NCI-H2107 treated with DMSO at 0.1 percent for 48 hours (cell line): ENCODE measurements at regions not wholly inside any gene's neighbourhood (a gene's known extent, or its start where the extent isn't known, plus 50 kb on each side); places are given as distances from the start of the nearest gene placed in this dataset.
"Not testable (repeated sequence)": the region's sequence is repeated elsewhere in the genome, so short reads cannot be mapped to it uniquely, and the experiment has no call there.

Source experiments
- DNase-seq: peaks from one replicate; lab custom pipeline; 2025; ENCODE audit not compliant: unreplicated experiment; lab: John Stamatoyannopoulos, UW

- no peak for DNase-seq
These were observed 82.6 kb downstream of the TTLL2 start for GRCh38 chr6:167407239-167408064.

DNA sequence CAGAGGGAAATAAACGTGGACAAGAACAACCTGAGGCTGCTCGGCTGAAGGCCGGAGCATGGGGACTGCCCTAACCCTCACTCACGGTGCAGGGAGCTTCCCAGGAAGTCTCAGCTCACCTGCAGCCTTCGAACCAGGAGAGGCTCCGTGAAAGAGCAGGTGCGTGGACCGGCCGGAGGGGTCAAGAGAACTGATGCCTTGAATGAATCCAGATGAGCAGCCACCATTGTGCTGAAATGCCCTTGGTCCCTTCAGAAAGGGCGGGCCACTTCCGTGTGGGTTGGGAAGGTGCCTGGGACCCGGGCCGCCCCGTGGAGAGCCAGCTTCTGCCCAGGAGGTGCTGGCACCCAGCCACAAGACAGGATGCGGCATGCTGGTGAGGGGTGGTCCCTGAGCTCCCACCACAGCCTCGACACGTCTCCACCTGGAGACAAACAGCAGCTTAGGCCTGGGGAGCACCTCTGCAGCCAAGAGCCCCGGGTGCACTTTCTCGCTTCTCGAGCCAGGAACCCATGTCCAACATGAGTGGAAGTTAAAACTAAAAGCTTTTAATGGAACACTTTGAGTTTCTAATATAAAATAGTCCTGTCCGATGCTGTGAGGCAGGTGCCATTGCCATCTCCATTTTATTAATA, 83.5 kb downstream of the TTLL2 start:
- no peak for DNase-seq

- no peak for DNase-seq
These were observed 84.2 kb downstream of the TTLL2 start for GRCh38 chr6:167409079-167409478.

DNA sequence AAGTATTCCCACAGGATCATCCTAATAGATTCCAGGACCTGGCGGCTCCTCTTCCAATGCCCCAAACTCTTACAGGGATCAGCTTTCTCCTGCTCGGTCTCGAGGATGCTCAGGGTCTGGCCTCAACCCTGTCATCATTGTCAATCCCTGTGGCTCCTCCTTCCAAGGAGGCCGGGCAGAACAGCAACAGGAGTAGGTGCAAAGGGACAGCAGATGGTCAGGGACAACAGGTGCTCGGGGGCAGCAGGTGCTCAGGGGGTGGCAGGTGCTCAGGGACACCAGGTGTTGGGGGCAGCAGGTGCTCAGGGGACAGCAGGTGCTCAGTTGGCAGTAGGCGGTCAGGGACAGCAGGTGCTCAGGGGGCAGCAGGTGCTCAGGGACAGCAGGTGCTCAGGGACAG, 84.8 kb downstream of the TTLL2 start:
- DNase-seq, result no peak

DNA sequence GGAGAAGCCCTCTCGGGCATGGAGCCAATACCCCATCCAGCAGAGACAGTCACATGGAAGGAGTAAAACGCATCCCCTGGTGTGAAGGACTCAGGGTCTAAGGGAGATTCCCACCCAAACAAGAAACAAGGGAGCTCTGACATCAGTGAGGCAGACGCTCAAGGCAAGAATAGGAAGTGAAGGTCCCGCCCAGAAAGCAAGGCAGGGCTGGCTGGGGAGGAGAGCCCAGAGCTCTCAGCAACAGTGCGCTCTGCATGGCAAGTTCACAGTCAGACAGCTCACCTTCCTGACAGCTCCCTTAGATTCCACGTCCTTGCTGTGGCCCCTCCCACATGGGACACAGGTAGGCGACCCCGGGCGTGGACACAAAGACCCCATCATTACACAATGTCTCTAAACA, 85.6 kb downstream of the TTLL2 start:
- no peak for DNase-seq

- DNase-seq, result no peak
These were observed 87.6 kb downstream of the TTLL2 start for GRCh38 chr6:167412506-167412905.

DNA sequence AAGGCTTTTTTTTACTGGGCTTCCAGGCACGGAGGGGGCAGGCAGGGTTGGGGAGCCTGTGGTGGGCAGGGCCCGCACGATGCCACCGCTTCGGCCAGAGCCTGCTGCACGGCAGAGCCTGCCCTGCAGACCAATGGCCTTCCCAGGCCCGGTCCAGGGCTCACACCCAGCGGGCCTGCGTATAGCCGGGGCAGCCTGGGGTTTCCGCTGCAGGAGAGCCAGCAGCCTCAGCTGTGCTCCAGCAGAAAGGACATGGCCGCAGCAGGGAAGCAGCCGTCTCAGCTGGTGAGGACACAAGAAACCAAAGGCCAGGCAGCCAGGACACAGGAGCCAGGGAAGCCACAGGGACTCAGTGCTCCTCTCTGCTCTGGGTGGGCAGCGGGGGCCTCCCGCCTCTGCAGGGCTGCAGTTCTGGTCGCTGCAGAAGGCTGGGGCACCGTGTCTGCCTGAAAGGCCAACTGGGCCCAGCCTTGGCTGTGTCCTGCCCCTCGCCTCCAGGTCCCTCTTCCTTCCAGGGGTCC, 90.6 kb downstream of the TTLL2 start:
- DNase-seq, result no peak

DNA sequence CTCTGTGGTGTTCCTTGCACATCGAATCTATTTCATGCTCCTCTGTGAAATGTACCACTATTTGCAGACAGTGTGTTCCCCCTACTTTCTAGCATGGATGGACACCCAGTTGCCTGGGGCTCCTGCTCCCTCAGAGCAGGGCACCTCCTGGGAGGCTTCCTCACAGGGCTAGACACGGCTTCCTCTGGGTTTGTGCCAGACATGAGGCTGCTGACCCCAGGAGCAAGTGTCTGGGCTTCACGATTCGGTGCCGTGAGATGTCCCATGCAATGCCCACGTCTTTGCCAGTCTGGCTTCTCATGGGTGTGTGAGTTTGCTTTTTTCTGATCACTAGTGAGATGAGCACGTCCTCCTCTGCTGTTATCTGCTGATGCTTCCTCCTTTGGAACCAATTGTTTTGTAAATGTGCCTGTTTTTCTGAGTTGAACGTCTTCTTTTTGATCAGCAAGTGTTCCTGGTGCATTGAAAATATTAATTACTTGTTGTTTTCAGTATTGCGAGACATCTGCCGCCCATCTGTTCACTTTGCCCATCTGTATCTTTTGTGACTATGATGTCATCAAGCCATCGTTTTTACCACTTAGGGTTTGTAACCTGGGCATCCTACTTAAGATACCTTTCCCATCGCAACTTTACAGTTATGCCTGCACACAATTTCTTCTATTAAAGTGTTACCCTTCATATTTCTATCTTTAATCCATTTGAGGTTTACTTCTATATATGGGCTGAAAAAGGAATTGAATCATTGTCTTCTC, 92.0 kb downstream of the TTLL2 start:
- DNase-seq, result no peak

- DNase-seq, result no peak
These were observed 95.3 kb downstream of the TTLL2 start for GRCh38 chr6:167420177-167420576.

- no peak for DNase-seq
These were observed 96.2 kb downstream of the TTLL2 start for GRCh38 chr6:167420858-167421766.

- DNase-seq, result not testable (repeated sequence)
These were observed 97.1 kb downstream of the TTLL2 start for GRCh38 chr6:167421944-167422343.

GRCh38 chr6:167422934-167423333, 98.0 kb downstream of the TTLL2 start:
- DNase-seq, result no peak

GRCh38 chr6:167424060-167424673, 99.3 kb downstream of the TTLL2 start:
- no peak for DNase-seq

DNA sequence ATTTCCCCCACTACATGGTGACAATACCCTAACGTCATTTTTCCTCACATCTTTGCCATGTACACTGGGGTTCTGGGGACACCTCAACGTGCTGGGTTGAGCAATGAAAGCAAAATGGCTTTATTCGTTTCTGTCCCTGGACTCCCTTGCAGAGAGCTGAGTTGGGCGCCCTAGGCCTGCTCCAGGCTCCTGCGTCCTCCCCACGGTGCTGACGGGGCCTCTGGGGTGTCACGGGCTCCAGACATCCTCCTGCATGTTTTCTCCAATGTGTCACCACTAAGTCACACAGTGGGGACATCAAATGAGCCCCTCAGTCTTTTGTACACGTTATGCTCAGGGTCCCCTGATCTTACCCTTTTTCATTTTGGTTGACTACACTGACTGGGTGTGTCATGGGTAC, 99.8 kb downstream of the TTLL2 start:
- DNase-seq, result no peak

DNA sequence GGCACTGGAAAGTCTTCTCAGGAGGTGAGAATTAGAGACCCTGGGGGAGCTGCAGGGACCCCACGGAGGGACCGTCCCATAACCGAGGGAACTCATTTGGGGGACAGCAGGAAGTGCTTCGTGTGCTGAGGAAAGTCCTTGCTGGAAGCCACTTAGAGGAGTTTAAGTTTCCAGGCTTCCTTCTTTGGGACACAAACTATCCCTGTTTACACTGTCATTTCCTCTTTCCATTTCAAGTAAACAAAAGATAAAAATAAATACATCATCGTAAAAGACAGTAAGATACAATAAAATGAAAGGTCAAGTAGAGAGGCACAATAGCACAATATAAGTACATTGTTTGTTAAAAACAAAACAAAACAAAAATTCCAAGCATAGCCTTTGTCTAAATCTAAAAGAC, 101.2 kb downstream of the TTLL2 start:
- no peak for DNase-seq

GRCh38 chr6:167426651-167427050, 101.8 kb downstream of the TTLL2 start:
- DNase-seq, result no peak

DNA sequence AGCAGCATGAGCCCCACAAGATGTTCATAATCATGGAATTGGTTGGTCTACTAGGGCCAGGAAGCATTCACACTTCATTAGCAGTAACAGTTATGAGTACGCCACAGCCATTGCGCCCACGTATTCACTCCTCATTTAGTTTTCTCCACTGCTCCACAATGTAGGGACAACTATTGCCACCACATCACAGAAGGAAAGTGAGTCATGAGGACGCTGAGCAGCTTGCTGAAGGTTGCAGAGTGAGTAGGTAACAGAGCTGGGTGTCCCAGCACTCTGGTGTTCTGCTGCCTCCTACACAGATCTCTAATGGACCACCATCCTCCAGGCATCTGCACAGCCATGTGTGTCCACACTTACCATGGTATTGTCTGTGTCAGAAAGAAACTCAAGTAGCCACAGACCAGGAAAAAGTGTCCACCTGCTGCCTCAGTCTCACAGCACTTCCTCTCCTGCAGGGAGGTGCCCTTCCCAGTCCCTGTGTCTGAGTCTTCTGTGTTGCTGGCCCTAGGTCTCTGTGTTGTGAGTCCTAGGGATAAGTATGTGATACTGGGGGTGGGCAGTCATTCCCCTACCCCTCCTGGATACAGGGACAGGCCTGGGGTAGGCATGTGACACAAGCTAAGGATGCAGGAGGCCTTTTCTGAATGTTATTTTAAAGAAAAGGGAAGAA, 103.9 kb downstream of the TTLL2 start:
- DNase-seq, result no peak

- no peak for DNase-seq
These were observed 104.5 kb downstream of the TTLL2 start for GRCh38 chr6:167429353-167429752.

DNA sequence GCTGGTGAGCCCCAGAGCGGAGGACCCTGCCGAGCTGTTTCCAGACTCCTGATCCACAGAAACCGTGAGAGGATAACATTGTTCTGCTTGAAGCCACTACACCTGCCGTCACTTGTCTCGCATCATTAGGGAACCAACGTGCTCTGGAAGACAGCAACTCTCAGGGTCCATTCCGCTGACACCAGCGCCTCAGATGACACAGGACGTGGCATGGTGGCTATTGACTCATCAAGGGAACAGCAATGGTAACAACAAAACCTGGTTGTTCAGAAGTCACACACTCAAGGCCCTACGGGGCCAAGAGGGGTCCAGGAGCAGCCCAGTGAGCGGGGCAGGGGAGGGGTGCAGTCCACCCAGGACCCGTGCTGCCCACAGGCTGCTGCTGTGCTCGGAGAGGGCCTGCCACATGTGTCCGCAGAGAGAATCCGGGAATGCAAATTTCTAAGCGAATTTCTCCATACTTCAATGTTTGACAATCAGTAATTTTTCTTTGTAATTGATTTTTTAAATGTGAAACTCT, 110.4 kb downstream of the TTLL2 start:
- no peak for DNase-seq
